ENCODE measurements at regions not wholly inside any gene's neighbourhood (a gene's known extent, or its start where the extent isn't known, plus 50 kb on each side); places are given as distances from the start of the nearest gene placed in this dataset.

DNA sequence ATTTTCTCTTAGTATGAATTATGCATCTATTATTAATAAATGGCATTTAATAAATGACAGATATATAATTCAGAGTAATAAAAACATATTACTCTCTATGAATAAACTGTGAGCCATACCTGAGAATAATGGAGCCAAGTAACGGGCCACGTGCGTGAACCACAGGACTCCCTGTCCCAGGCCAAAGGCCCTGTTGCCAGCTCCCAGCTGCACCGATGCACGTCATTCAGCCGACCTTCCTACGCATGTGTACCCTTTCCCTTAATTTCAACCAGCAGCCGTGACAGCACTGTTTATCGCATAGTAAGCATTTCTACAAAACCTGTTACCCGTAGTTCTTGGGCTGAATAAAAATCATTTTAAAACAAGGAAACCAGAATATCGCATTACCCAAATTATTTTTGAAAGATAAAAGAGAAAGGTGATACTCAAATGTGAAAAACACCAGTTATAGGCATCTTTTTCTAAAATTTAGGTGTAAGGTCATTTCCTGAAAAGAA lies 827.2 kb upstream of the FRG1 start:
- Histone ChIP-seq H4K8ac (ENCODE audit: low read depth in 2 of 2, low read length in 2 of 2) (no peak overlapping the region), H3K18ac (ENCODE audit: low read depth, low read length) (no peak overlapping the region), H3K36me3 (ENCODE audit: control insufficient read depth, insufficient read depth, low read length) (no peaks in the 10 kb centered on the region), H3K4me2 (ENCODE audit: low read depth, low read length) (no peak overlapping the region), H3K14ac (replicated peaks; ENCODE audit: low read depth, low read length) (no peak overlapping the region), H3K4me1 (ENCODE audit: control insufficient read depth, insufficient read depth, low read length) (no peaks in the 10 kb centered on the region), H3K23ac (ENCODE audit: low read depth, low read length) (no peak overlapping the region), H2AFZ (replicated peaks; ENCODE audit: low read length, poor library complexity) (peak overlapping the region; percentile 56), H3K9me1 (ENCODE audit: insufficient read depth, low read length) (no peaks in the 10 kb centered on the region; the same call in 1 of the 2 replicates), H3K9me3 (ENCODE audit: control insufficient read depth, insufficient read depth, low read length) (peaks cover 1% of the 10 kb centered on the region; the same call in 1 of the 2 replicates), H4K5ac (ENCODE audit: low read depth, low read length) (no peak overlapping the region), H3K9ac (ENCODE audit: low read depth, low read length) (no peak overlapping the region), H3K27me3 (ENCODE audit: control insufficient read depth, insufficient read depth, low read length) (no peaks in the 10 kb centered on the region), H3K56ac (ENCODE audit: extremely low read depth, insufficient read depth, low read length) (no peak overlapping the region), H3K27ac (ENCODE audit: insufficient read depth, low read length) (no peak overlapping the region), H2AK9ac (replicated peaks; ENCODE audit: low read depth, low read length, poor library complexity) (no peak overlapping the region), H3K79me1 (ENCODE audit: low read depth in 1 of 2, low read length in 2 of 2) (no peaks in the 10 kb centered on the region), H4K91ac (ENCODE audit: insufficient read depth, low read depth, low read length) (no peak overlapping the region), H2BK15ac (ENCODE audit: low read depth, low read length) (no peak overlapping the region), H4K20me1 (ENCODE audit: insufficient read depth, low read length) (no peaks in the 10 kb centered on the region), H2BK120ac (ENCODE audit: low read depth, low read length) (no peak overlapping the region), H2AK5ac (ENCODE audit: low read depth, low read length) (0 out of 2 replicates have a peak overlapping the region, but pooled peaks have one; percentile 15), H3K4ac (ENCODE audit: low read depth, low read length) (no peak overlapping the region), H2BK5ac (ENCODE audit: low read depth, low read length, poor library complexity, severe bottlenecking) (no peak overlapping the region), H3K4me3 (ENCODE audit: insufficient read depth, low read depth, low read length) (no peak overlapping the region), H2BK20ac (ENCODE audit: low read depth, low read length) (0 out of 2 replicates have a peak overlapping the region, but pooled peaks have one; percentile 54)
- ATAC-seq (ENCODE audit: low read depth) (no peak), DNase-seq (no peak)
- intact Hi-C loops (cut with micrococcal nuclease): no loop called here
- BruUV-seq (replicated peaks): no TSS peak
- TF ChIP-seq ELK1 (IDR thresholded peaks at IDR 0.05; ENCODE audit: borderline replicate concordance, low read depth, low read length): no peak
- TF ChIP-seq CHD1 (IDR thresholded peaks at IDR 0.05; ENCODE audit: low read depth, low read length): no peak
- peak; percentile 87 for TF ChIP-seq MAFK (IDR thresholded peaks at IDR 0.05; ENCODE audit: low read depth, low read length)
- TF ChIP-seq NFE2L2 (IDR thresholded peaks at IDR 0.05; ENCODE audit: low read depth, low read length): no peak
- no peak for TF ChIP-seq FOS (IDR thresholded peaks at IDR 0.05; ENCODE audit: low read depth, low read length)
- TF ChIP-seq RAD21 (IDR thresholded peaks at IDR 0.05; ENCODE audit: low read length): no peak
- no peak for TF ChIP-seq CEBPB (IDR thresholded peaks at IDR 0.05; ENCODE audit: low read depth, low read length)
- no CpG with 5 or more reads among the region's 11 CpGs for WGBS, 2 experiments (ENCODE audit: extremely low coverage in 2 of 2, insufficient read length in 1 of 2)
- in situ Hi-C loops (cut with MboI; ENCODE audit: low sequenced_read_pairs): no loop called here
- POLR2A ChIA-PET (ENCODE audit: unreplicated experiment): no interaction called here
- CTCF ChIA-PET: no interaction called here
- dilution Hi-C loops (cut with HindIII; ENCODE audit: low sequenced_read_pairs, unreplicated experiment): no loop called here

Measured in IMR-90 (cell line).